ENCODE measurements at regions not wholly inside any gene's neighbourhood (a gene's known extent, or its start where the extent isn't known, plus 50 kb on each side); places are given as distances from the start of the nearest gene placed in this dataset.

GRCh38 chr4:26141911-26142638, 178.7 kb upstream of the RBPJ start:
- no peak for DNase-seq

- DNase-seq: no peak
Observed at GRCh38 chr4:26144526-26145155, 176.2 kb upstream of the RBPJ start.

GRCh38 chr4:26145212-26145611, 175.6 kb upstream of the RBPJ start:
- DNase-seq: no peak

- no peak for DNase-seq
Observed at GRCh38 chr4:26148927-26149326, 171.9 kb upstream of the RBPJ start.

- no peak for DNase-seq
Observed at GRCh38 chr4:26150948-26151347, 169.9 kb upstream of the RBPJ start.

- no peak for DNase-seq
Observed at GRCh38 chr4:26151615-26152014, 169.2 kb upstream of the RBPJ start.

- DNase-seq: peak; percentile 92
Observed at GRCh38 chr4:26152056-26152455, 168.8 kb upstream of the RBPJ start.

GRCh38 chr4:26157541-26157940, 163.3 kb upstream of the RBPJ start:
- DNase-seq: no peak

- DNase-seq: no peak
Observed at GRCh38 chr4:26160591-26160990, 160.2 kb upstream of the RBPJ start.

GRCh38 chr4:26161030-26161824, 159.6 kb upstream of the RBPJ start:
- DNase-seq: peak; percentile 18

GRCh38 chr4:26162101-26162500, 158.7 kb upstream of the RBPJ start:
- DNase-seq: no peak

- no peak for DNase-seq
Observed at GRCh38 chr4:26163425-26164362, 157.1 kb upstream of the RBPJ start.

- no peak for DNase-seq
Observed at GRCh38 chr4:26171501-26171900, 149.3 kb upstream of the RBPJ start.

- DNase-seq: no peak
Observed at GRCh38 chr4:26171941-26172340, 148.9 kb upstream of the RBPJ start.

- no peak for DNase-seq
Observed at GRCh38 chr4:26173619-26174018, 147.2 kb upstream of the RBPJ start.

- no peak for DNase-seq
Observed at GRCh38 chr4:26174027-26174426, 146.8 kb upstream of the RBPJ start.

GRCh38 chr4:26175006-26175786, 145.6 kb upstream of the RBPJ start:
- no peak for DNase-seq

GRCh38 chr4:26175905-26176470, 144.8 kb upstream of the RBPJ start:
- DNase-seq: no peak

- no peak for DNase-seq
Observed at GRCh38 chr4:26176598-26177149, 144.1 kb upstream of the RBPJ start.

GRCh38 chr4:26178854-26179253, 142.0 kb upstream of the RBPJ start:
- no peak for DNase-seq

GRCh38 chr4:26179316-26179760, 141.5 kb upstream of the RBPJ start:
- no peak for DNase-seq

Data from NCI-H1694 (cell line).